ENCODE measurements at regions not wholly inside any gene's neighbourhood (a gene's known extent, or its start where the extent isn't known, plus 50 kb on each side); places are given as distances from the start of the nearest gene placed in this dataset.

DNA sequence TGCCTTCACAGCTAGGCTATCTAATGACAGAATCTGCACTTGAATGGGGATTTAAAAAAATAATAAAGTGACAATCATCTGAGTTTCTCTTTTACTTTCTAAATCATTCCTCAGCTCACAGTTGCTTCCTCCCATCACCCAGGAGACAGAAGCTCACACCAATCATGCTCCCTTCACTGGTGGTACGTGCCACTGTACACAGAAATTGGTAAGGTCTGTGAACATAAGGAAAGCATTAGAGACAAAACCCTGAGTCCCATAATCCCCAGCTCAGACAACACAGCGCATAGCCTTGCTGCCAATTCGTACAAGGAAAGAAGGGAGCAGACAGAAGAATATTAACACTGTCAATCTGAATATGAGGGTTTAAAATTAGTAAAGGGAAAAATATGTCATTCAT lies 133.1 kb downstream of the IDS start:
- FAIRE-seq, result peak; percentile 99
- Histone ChIP-seq H3K36me3 (ENCODE audit: insufficient read depth, low read length) (no peaks in the 10 kb centered on the region), H3K27ac (ENCODE audit: low read depth, low read length) (no peak overlapping the region), H3K4me2 (ENCODE audit: low read length) (no peak overlapping the region), H3K79me2 (ENCODE audit: insufficient read depth, low read length) (no peaks in the 10 kb centered on the region), H4K20me1 (ENCODE audit: insufficient read depth, low read length) (no peaks in the 10 kb centered on the region), H2AFZ (ENCODE audit: low read depth, low read length) (no peak overlapping the region), H3K9ac (ENCODE audit: low read length) (no peak overlapping the region), H3K9me3 (ENCODE audit: insufficient read depth, low read depth, low read length) (no peaks in the 10 kb centered on the region), H3K27me3 (ENCODE audit: insufficient read depth, low read length) (no peaks in the 10 kb centered on the region), H3K4me1 (ENCODE audit: insufficient read depth, low read length) (no peaks in the 10 kb centered on the region), H3K4me3 (ENCODE audit: insufficient read depth, low read depth, low read length) (no peak overlapping the region)
- Mint-ChIP-seq H3K36me3 (ENCODE audit: low read depth, unreplicated experiment) (no peaks in the 10 kb centered on the region), H3K9me3 (ENCODE audit: unreplicated experiment) (no peaks in the 10 kb centered on the region), H3K4me3 (ENCODE audit: unreplicated experiment) (peak overlapping the region; percentile 3), H3K27ac (ENCODE audit: unreplicated experiment) (no peak overlapping the region), H3K4me1 (ENCODE audit: low read depth, unreplicated experiment) (peaks cover 34% of the 10 kb centered on the region), H3K27me3 (ENCODE audit: low read depth, unreplicated experiment) (no peaks in the 10 kb centered on the region)
- TF ChIP-seq, protein P1, sequence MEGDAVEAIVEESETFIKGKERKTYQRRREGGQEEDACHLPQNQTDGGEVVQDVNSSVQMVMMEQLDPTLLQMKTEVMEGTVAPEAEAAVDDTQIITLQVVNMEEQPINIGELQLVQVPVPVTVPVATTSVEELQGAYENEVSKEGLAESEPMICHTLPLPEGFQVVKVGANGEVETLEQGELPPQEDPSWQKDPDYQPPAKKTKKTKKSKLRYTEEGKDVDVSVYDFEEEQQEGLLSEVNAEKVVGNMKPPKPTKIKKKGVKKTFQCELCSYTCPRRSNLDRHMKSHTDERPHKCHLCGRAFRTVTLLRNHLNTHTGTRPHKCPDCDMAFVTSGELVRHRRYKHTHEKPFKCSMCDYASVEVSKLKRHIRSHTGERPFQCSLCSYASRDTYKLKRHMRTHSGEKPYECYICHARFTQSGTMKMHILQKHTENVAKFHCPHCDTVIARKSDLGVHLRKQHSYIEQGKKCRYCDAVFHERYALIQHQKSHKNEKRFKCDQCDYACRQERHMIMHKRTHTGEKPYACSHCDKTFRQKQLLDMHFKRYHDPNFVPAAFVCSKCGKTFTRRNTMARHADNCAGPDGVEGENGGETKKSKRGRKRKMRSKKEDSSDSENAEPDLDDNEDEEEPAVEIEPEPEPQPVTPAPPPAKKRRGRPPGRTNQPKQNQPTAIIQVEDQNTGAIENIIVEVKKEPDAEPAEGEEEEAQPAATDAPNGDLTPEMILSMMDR (IDR thresholded peaks at IDR 0.05; ENCODE audit: insufficient read depth, low read depth, low read length), result no peak
- no peak for TF ChIP-seq EZH2 (IDR thresholded peaks at IDR 0.05; ENCODE audit: insufficient read depth, low read length)
- DNase-seq (ENCODE audit: low read depth), result no peak

DNA sequence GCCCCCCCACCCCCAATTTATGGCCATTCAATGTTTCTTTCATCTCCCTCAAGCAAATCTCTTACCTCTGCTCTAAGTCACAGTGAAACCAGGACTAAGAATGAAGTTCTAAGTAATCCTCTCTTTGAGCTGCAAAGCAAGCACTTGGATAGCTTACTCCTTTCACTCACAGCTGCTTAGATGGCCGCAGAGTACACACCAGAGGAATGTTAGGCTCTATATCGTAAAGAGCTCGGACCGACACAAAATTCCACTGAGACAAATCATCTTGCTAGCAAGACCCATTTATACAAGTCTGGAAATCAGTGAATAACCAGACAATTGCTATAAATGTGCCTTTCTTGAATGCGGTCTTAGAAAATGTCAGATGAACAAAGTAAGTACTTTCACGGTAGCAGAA lies 135.0 kb downstream of the IDS start:
- peak; percentile 74 for DNase-seq (ENCODE audit: low read depth)
- Histone ChIP-seq H3K36me3 (ENCODE audit: insufficient read depth, low read length) (no peaks in the 10 kb centered on the region), H3K27me3 (ENCODE audit: insufficient read depth, low read length) (no peaks in the 10 kb centered on the region), H3K27ac (ENCODE audit: low read depth, low read length) (no peak overlapping the region), H3K4me3 (ENCODE audit: insufficient read depth, low read depth, low read length) (no peak overlapping the region), H3K9ac (ENCODE audit: low read length) (peak overlapping the region; percentile 10), H3K4me2 (ENCODE audit: low read length) (no peak overlapping the region), H3K4me1 (ENCODE audit: insufficient read depth, low read length) (peaks cover 9% of the 10 kb centered on the region), H2AFZ (ENCODE audit: low read depth, low read length) (no peak overlapping the region), H3K9me3 (ENCODE audit: insufficient read depth, low read depth, low read length) (no peaks in the 10 kb centered on the region), H4K20me1 (ENCODE audit: insufficient read depth, low read length) (no peaks in the 10 kb centered on the region), H3K79me2 (ENCODE audit: insufficient read depth, low read length) (no peaks in the 10 kb centered on the region)
- peaks cover 48% of the 10 kb centered on the region for H3K4me1 Mint-ChIP-seq (ENCODE audit: low read depth, unreplicated experiment)
- peak overlapping the region; percentile 57 for H3K4me3 Mint-ChIP-seq (ENCODE audit: unreplicated experiment)
- FAIRE-seq, result no peak
- no peaks in the 10 kb centered on the region for H3K27me3 Mint-ChIP-seq (ENCODE audit: low read depth, unreplicated experiment)
- no peaks in the 10 kb centered on the region for H3K36me3 Mint-ChIP-seq (ENCODE audit: low read depth, unreplicated experiment)
- peak overlapping the region; percentile 85 for H3K27ac Mint-ChIP-seq (ENCODE audit: unreplicated experiment)
- H3K9me3 Mint-ChIP-seq (ENCODE audit: unreplicated experiment), result no peaks in the 10 kb centered on the region
- TF ChIP-seq, protein P1 (IDR thresholded peaks at IDR 0.05; ENCODE audit: insufficient read depth, low read depth, low read length), result no peak
- no peak for TF ChIP-seq EZH2 (IDR thresholded peaks at IDR 0.05; ENCODE audit: insufficient read depth, low read length)

DNA sequence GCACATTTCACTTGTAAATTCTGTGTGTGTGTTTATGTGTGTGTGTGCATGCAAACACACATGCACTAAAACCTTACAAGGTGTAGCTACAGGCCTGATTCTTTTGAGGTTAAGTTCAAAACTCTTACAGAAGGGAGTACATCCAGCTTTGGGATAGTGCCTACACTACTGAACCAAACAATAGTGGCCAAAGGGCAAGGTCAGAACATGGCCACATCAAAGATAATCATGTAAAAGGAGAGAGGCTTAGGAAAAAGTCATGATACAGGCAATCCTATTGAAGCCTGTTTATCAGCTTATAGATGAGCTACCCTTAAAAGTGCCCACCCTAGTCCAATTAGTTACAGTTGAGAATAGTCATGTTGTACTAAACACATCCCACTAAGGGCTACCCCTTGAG lies 139.6 kb downstream of the IDS start:
- no peak overlapping the region for H3K27ac ChIP-seq (ENCODE audit: low read depth, low read length)
- H3K9ac ChIP-seq (ENCODE audit: low read length), result no peak overlapping the region
- H3K27me3 Mint-ChIP-seq (ENCODE audit: low read depth, unreplicated experiment), result no peaks in the 10 kb centered on the region
- no peak overlapping the region for H2AFZ ChIP-seq (ENCODE audit: low read depth, low read length)
- H3K27me3 ChIP-seq (ENCODE audit: insufficient read depth, low read length), result no peaks in the 10 kb centered on the region
- no peaks in the 10 kb centered on the region for H3K36me3 ChIP-seq (ENCODE audit: insufficient read depth, low read length)
- no peaks in the 10 kb centered on the region for H3K79me2 ChIP-seq (ENCODE audit: insufficient read depth, low read length)
- no peak overlapping the region for H3K4me3 ChIP-seq (ENCODE audit: insufficient read depth, low read depth, low read length)
- peak overlapping the region; percentile 14 for H3K27ac Mint-ChIP-seq (ENCODE audit: unreplicated experiment)
- no peaks in the 10 kb centered on the region for H4K20me1 ChIP-seq (ENCODE audit: insufficient read depth, low read length)
- H3K9me3 ChIP-seq (ENCODE audit: insufficient read depth, low read depth, low read length), result no peaks in the 10 kb centered on the region
- H3K4me1 ChIP-seq (ENCODE audit: insufficient read depth, low read length), result peaks cover 14% of the 10 kb centered on the region
- no peaks in the 10 kb centered on the region for H3K36me3 Mint-ChIP-seq (ENCODE audit: low read depth, unreplicated experiment)
- no peaks in the 10 kb centered on the region for H3K9me3 Mint-ChIP-seq (ENCODE audit: unreplicated experiment)
- H3K4me1 Mint-ChIP-seq (ENCODE audit: low read depth, unreplicated experiment), result peaks cover 31% of the 10 kb centered on the region
- TF ChIP-seq, protein P1 (IDR thresholded peaks at IDR 0.05; ENCODE audit: insufficient read depth, low read depth, low read length), result no peak
- TF ChIP-seq EZH2 (IDR thresholded peaks at IDR 0.05; ENCODE audit: insufficient read depth, low read length), result no peak
- peak; percentile 45 for FAIRE-seq
- no peak for DNase-seq (ENCODE audit: low read depth)
- H3K4me3 Mint-ChIP-seq (ENCODE audit: unreplicated experiment), result no peak overlapping the region
- H3K4me2 ChIP-seq (ENCODE audit: low read length), result peak overlapping the region; percentile 41

Data from astrocyte (in vitro differentiated cells and primary cell).